ENCODE measurements at regions not wholly inside any gene's neighbourhood (a gene's known extent, or its start where the extent isn't known, plus 50 kb on each side); places are given as distances from the start of the nearest gene placed in this dataset.

DNA sequence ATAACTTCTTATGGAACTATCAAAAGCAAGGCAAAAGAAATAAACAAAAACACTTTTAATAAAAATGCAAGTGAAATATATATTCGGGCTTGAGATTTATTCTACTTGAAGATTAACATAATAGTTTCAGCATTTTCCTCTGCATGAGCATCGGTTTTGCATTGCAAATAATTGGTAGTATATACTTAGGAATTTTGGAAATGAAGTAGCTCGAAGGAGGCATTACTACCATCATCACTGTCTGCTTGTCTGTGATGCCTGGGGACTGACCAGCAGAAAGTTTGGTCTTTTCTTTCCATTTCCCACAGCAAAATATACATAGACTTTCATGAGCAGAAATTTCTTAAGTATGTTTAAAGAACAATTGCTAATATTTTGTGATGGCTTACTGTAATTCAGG, 570.7 kb downstream of the HTR1B start:
- Histone ChIP-seq H3K4me1 (ENCODE audit: low read length) (no peaks in the 10 kb centered on the region), H3K27ac (ENCODE audit: low read length) (no peak overlapping the region), H3K36me3 (replicated peaks; ENCODE audit: low read depth, low read length) (no peaks in the 10 kb centered on the region), H3K9ac (ENCODE audit: low read length) (no peak overlapping the region), H4K20me1 (ENCODE audit: insufficient read depth, low read length) (no peaks in the 10 kb centered on the region), H3K79me2 (ENCODE audit: low read length) (no peaks in the 10 kb centered on the region), H3K27me3 (ENCODE audit: low read depth, low read length) (no peaks in the 10 kb centered on the region), H3K9me3 (ENCODE audit: insufficient read depth, low read length) (0 out of 2 replicates have a peak, but pooled peaks cover 8% of the 10 kb centered on the region), H3K4me2 (ENCODE audit: low read length) (no peak overlapping the region), H2AFZ (ENCODE audit: low read depth, low read length) (no peak overlapping the region), H3K4me3 (ENCODE audit: low read length) (no peak overlapping the region)
- no peak for TF ChIP-seq CTCF (IDR thresholded peaks at IDR 0.05; ENCODE audit: low read depth, low read length)
- no peak for TF ChIP-seq EZH2phosphoT487 (IDR thresholded peaks at IDR 0.05; ENCODE audit: low read depth)

DNA sequence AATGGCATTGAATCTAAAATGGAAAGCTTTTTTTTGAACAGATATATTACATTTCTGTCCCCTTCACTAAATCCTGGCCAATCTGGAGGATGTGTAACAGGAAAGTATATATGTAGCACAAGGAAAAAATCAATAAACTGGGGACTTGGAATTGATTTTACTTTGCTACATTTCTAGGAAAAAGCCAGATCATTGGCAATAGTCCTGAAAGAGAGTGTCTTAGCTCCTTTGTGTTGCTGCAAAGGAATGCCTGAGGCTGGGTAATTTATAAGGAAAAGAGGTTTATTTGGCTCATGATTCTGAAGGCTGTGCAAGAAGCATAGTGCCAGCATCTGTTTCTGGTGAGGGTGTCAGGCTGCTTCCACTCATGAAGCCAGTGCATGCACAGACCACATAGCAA, 574.9 kb downstream of the HTR1B start:
- no peak overlapping the region for H3K4me3 ChIP-seq (ENCODE audit: low read length)
- TF ChIP-seq EZH2phosphoT487 (IDR thresholded peaks at IDR 0.05; ENCODE audit: low read depth) (no peak), CTCF (IDR thresholded peaks at IDR 0.05; ENCODE audit: low read depth, low read length) (no peak)

DNA sequence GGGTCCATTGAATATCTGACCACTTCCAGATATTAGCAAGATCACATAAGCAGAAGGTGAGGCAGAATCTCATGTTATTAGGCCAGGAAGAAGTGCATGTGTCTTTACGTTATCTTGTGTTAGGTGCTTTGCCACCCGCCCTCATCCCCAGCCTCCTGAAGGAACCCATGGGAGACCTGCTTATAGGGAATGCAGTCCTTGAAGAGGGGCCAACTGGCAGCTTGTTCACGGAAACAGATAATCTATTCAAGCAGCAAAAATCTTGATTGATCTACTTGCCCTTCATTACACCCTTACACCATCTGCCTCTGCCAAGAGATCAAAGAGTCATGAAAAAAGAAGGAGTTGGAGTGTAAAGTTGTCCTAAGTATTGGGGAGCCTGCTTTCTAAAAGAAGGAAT, 576.4 kb downstream of the HTR1B start:
- Histone ChIP-seq H3K79me2 (ENCODE audit: low read length) (no peaks in the 10 kb centered on the region), H3K36me3 (replicated peaks; ENCODE audit: low read depth, low read length) (no peaks in the 10 kb centered on the region), H3K27ac (ENCODE audit: low read length) (no peak overlapping the region), H3K4me1 (ENCODE audit: low read length) (no peaks in the 10 kb centered on the region), H3K27me3 (ENCODE audit: low read depth, low read length) (no peaks in the 10 kb centered on the region), H3K9ac (ENCODE audit: low read length) (no peak overlapping the region), H2AFZ (ENCODE audit: low read depth, low read length) (no peak overlapping the region), H4K20me1 (ENCODE audit: insufficient read depth, low read length) (no peaks in the 10 kb centered on the region), H3K4me3 (ENCODE audit: low read length) (no peak overlapping the region), H3K9me3 (ENCODE audit: insufficient read depth, low read length) (no peaks in the 10 kb centered on the region), H3K4me2 (ENCODE audit: low read length) (no peak overlapping the region)
- TF ChIP-seq CTCF (IDR thresholded peaks at IDR 0.05; ENCODE audit: low read depth, low read length) (no peak), EZH2phosphoT487 (IDR thresholded peaks at IDR 0.05; ENCODE audit: low read depth) (no peak)

More for the DNA sequence above, 574.9 kb downstream of the HTR1B start:
- Histone ChIP-seq H3K4me1 (ENCODE audit: low read length) (no peaks in the 10 kb centered on the region), H3K79me2 (ENCODE audit: low read length) (no peaks in the 10 kb centered on the region), H3K36me3 (replicated peaks; ENCODE audit: low read depth, low read length) (no peaks in the 10 kb centered on the region), H3K9ac (ENCODE audit: low read length) (no peak overlapping the region), H3K27me3 (ENCODE audit: low read depth, low read length) (no peaks in the 10 kb centered on the region), H3K4me2 (ENCODE audit: low read length) (no peak overlapping the region), H3K9me3 (ENCODE audit: insufficient read depth, low read length) (0 out of 2 replicates have a peak, but pooled peaks cover 8% of the 10 kb centered on the region), H2AFZ (ENCODE audit: low read depth, low read length) (no peak overlapping the region), H3K27ac (ENCODE audit: low read length) (no peak overlapping the region), H4K20me1 (ENCODE audit: insufficient read depth, low read length) (no peaks in the 10 kb centered on the region)

DNA sequence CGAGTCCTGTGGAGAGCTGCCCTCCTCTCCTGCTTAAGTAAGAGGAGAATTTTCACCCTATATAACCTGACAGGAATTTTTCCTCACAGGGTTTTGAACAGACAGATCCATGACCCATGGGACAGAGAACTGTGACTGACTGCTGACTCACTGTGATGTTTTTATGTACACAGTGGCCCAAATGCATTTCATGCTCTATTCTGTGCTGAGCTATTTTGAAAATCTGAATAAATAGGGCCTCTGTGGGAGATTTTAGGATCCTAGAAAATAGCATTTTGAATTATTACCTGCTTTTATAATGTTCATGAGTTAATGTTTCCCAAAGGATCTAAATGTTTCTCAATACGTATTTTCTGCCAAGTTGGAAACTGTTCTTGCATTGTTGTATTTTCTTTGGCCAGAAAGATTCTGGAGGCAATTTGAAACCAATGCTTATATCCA, 577.4 kb downstream of the HTR1B start:
- no peak overlapping the region for H2AFZ ChIP-seq (ENCODE audit: low read depth, low read length)
- H3K4me1 ChIP-seq (ENCODE audit: low read length), result no peaks in the 10 kb centered on the region
- no peak overlapping the region for H3K4me3 ChIP-seq (ENCODE audit: low read length)
- no peaks in the 10 kb centered on the region for H3K9me3 ChIP-seq (ENCODE audit: insufficient read depth, low read length)
- no peaks in the 10 kb centered on the region for H3K79me2 ChIP-seq (ENCODE audit: low read length)
- H3K36me3 ChIP-seq (replicated peaks; ENCODE audit: low read depth, low read length), result no peaks in the 10 kb centered on the region
- H3K4me2 ChIP-seq (ENCODE audit: low read length), result no peak overlapping the region
- no peaks in the 10 kb centered on the region for H4K20me1 ChIP-seq (ENCODE audit: insufficient read depth, low read length)
- H3K27ac ChIP-seq (ENCODE audit: low read length), result no peak overlapping the region
- TF ChIP-seq CTCF (IDR thresholded peaks at IDR 0.05; ENCODE audit: low read depth, low read length) (no peak), EZH2phosphoT487 (IDR thresholded peaks at IDR 0.05; ENCODE audit: low read depth) (no peak)
- no peak overlapping the region for H3K9ac ChIP-seq (ENCODE audit: low read length)
- no peaks in the 10 kb centered on the region for H3K27me3 ChIP-seq (ENCODE audit: low read depth, low read length)

All from OCI-LY3 (cell line).